ENCODE measurements at regions not wholly inside any gene's neighbourhood (a gene's known extent, or its start where the extent isn't known, plus 50 kb on each side); places are given as distances from the start of the nearest gene placed in this dataset.

- CTCF ChIA-PET: no interaction called here
- POLR2A ChIA-PET: no interaction called here
- BruUV-seq (replicated peaks): no TSS peak
- Histone ChIP-seq H3K4me3 (ENCODE audit: low read depth, low read length) (no peak overlapping the region), H3K27me3 (replicated peaks; ENCODE audit: control insufficient read depth, insufficient read depth, low read length) (no peaks in the 10 kb centered on the region; the same call in 1 of the 2 replicates), H3K4me1 (no peaks in the 10 kb centered on the region), H3K9me3 (no peaks in the 10 kb centered on the region), H3K36me3 (ENCODE audit: control insufficient read depth, insufficient read depth, low read length) (no peaks in the 10 kb centered on the region)
- Mint-ChIP-seq H3K9me3 (ENCODE audit: unreplicated experiment) (peaks cover 9% of the 10 kb centered on the region), H3K27ac (ENCODE audit: unreplicated experiment) (no peak overlapping the region), H3K36me3 (ENCODE audit: insufficient read depth, unreplicated experiment) (no peaks in the 10 kb centered on the region), H3K4me3 (ENCODE audit: unreplicated experiment) (no peak overlapping the region), H3K4me1 (ENCODE audit: low read depth, unreplicated experiment) (no peaks in the 10 kb centered on the region), H3K27me3 (ENCODE audit: insufficient read depth, unreplicated experiment) (peaks cover 7% of the 10 kb centered on the region)
- intact Hi-C loops (cut with micrococcal nuclease; ENCODE audit: unreplicated experiment): no loop called here
- DNase-seq: no peak
- TF ChIP-seq, protein P1, sequence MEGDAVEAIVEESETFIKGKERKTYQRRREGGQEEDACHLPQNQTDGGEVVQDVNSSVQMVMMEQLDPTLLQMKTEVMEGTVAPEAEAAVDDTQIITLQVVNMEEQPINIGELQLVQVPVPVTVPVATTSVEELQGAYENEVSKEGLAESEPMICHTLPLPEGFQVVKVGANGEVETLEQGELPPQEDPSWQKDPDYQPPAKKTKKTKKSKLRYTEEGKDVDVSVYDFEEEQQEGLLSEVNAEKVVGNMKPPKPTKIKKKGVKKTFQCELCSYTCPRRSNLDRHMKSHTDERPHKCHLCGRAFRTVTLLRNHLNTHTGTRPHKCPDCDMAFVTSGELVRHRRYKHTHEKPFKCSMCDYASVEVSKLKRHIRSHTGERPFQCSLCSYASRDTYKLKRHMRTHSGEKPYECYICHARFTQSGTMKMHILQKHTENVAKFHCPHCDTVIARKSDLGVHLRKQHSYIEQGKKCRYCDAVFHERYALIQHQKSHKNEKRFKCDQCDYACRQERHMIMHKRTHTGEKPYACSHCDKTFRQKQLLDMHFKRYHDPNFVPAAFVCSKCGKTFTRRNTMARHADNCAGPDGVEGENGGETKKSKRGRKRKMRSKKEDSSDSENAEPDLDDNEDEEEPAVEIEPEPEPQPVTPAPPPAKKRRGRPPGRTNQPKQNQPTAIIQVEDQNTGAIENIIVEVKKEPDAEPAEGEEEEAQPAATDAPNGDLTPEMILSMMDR (IDR thresholded peaks at IDR 0.05; ENCODE audit: insufficient read depth in 1 of 2, low read depth in 1 of 2, low read length in 1 of 2, severe bottlenecking in 1 of 2, unreplicated experiment in 1 of 2): no peak
Measured at GRCh38 chr3:127444761-127445160, 145.8 kb downstream of the TPRA1 start.

DNA sequence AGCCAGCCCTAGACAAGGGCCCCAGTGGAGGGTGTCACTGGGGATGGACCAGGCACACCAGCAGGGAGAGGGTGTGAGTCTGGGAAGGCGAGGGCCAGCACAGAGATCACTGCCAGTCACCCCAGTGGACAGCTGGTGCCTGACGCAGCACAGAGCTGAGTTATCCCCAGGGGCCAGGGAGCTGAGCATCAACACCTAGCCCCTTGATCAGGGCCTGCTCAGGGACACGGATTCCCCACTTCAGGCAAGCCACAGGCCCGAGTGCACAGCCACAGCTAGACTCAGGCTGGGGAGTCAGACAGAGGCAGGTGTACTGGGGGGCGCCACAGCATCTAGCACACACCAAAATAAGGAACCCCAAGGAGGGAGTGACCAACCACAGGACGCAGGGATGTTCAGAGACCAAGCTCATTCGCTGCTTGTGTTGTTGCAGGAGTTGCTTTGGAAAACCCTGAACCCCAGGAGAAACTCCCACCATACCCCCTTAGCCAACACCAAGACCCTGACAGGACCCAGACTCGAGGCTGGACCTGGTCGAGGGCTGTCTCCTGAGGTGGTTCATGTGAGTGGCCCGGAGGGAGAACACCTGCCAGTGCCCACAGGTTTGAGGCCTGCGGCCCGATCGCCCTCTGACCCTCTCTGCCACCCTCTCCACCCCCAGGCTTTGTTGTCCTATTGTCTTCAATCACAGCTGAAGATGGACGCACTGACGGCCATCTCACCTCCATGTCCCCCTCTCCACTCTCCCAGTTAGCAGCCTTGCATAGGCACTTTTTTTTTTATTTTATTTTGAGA, 146.8 kb downstream of the TPRA1 start:
- POLR2A ChIA-PET: no interaction called here

GRCh38 chr3:127442506-127442905, 148.0 kb downstream of the TPRA1 start:
- Mint-ChIP-seq H3K27me3 (ENCODE audit: insufficient read depth, unreplicated experiment) (peaks cover 7% of the 10 kb centered on the region), H3K9me3 (ENCODE audit: unreplicated experiment) (no peaks in the 10 kb centered on the region), H3K27ac (ENCODE audit: unreplicated experiment) (no peak overlapping the region), H3K4me3 (ENCODE audit: unreplicated experiment) (no peak overlapping the region), H3K36me3 (ENCODE audit: insufficient read depth, unreplicated experiment) (no peaks in the 10 kb centered on the region), H3K4me1 (ENCODE audit: low read depth, unreplicated experiment) (no peaks in the 10 kb centered on the region)
- Histone ChIP-seq H3K36me3 (ENCODE audit: control insufficient read depth, insufficient read depth, low read length) (no peaks in the 10 kb centered on the region), H3K9me3 (no peaks in the 10 kb centered on the region), H3K4me3 (ENCODE audit: low read depth, low read length) (no peak overlapping the region), H3K4me1 (no peaks in the 10 kb centered on the region), H3K27me3 (replicated peaks; ENCODE audit: control insufficient read depth, insufficient read depth, low read length) (no peaks in the 10 kb centered on the region)
- CTCF ChIA-PET: no interaction called here
- no TSS peak for BruUV-seq (replicated peaks)
- POLR2A ChIA-PET: no interaction called here
- intact Hi-C loops (cut with micrococcal nuclease; ENCODE audit: unreplicated experiment): no loop called here
- DNase-seq: peak in 1 of 2 experiments; percentile 12
- TF ChIP-seq, protein P1 (IDR thresholded peaks at IDR 0.05; ENCODE audit: insufficient read depth in 1 of 2, low read depth in 1 of 2, low read length in 1 of 2, severe bottlenecking in 1 of 2, unreplicated experiment in 1 of 2): no peak

More for the DNA sequence above, 146.8 kb downstream of the TPRA1 start:
- Mint-ChIP-seq H3K27me3 (ENCODE audit: insufficient read depth, unreplicated experiment) (peaks cover 7% of the 10 kb centered on the region), H3K27ac (ENCODE audit: unreplicated experiment) (no peak overlapping the region), H3K4me3 (ENCODE audit: unreplicated experiment) (no peak overlapping the region), H3K4me1 (ENCODE audit: low read depth, unreplicated experiment) (no peaks in the 10 kb centered on the region), H3K9me3 (ENCODE audit: unreplicated experiment) (peaks cover 6% of the 10 kb centered on the region), H3K36me3 (ENCODE audit: insufficient read depth, unreplicated experiment) (no peaks in the 10 kb centered on the region)
- CTCF ChIA-PET: no interaction called here
- H3K36me3 ChIP-seq (ENCODE audit: control insufficient read depth, insufficient read depth, low read length): no peaks in the 10 kb centered on the region
- no peaks in the 10 kb centered on the region for H3K9me3 ChIP-seq
- intact Hi-C loops (cut with micrococcal nuclease; ENCODE audit: unreplicated experiment): no loop called here
- no TSS peak for BruUV-seq (replicated peaks)
- no peaks in the 10 kb centered on the region for H3K4me1 ChIP-seq
- peak in 1 of 2 experiments; percentile 19 for DNase-seq
- H3K4me3 ChIP-seq (ENCODE audit: low read depth, low read length): no peak overlapping the region
- no peaks in the 10 kb centered on the region for H3K27me3 ChIP-seq (replicated peaks; ENCODE audit: control insufficient read depth, insufficient read depth, low read length)
- TF ChIP-seq, protein P1 (IDR thresholded peaks at IDR 0.05; ENCODE audit: insufficient read depth in 1 of 2, low read depth in 1 of 2, low read length in 1 of 2, severe bottlenecking in 1 of 2, unreplicated experiment in 1 of 2): no peak

All from Caco-2 (cell line).